Osteoblast (primary cell): ENCODE measurements at regions not wholly inside any gene's neighbourhood (a gene's known extent, or its start where the extent isn't known, plus 50 kb on each side); places are given as distances from the start of the nearest gene placed in this dataset.
"Not testable (repeated sequence)": the region's sequence is repeated elsewhere in the genome, so short reads cannot be mapped to it uniquely, and the experiment has no call there.

Source experiments
- DNase-seq: peaks from one replicate; pipeline ENCODE4 v3.0.0; 2011; ENCODE audit warnings: low spot score, mixed read lengths; ENCODE audit not compliant: insufficient read length; ENCODE audit errors: missing footprints
- H2AFZ ChIP-seq: 2 replicates; pipeline ENCODE4 v1.6.0; 2011; ENCODE audit warnings: mild to moderate bottlenecking, low read length
- H3K27ac ChIP-seq: 2 replicates; pipeline ENCODE4 v1.5.1; 2011; ENCODE audit warnings: mild to moderate bottlenecking, low read depth, low read length, moderate library complexity
- H3K27me3 ChIP-seq: 2 replicates; pipeline ENCODE4 v1.6.0; 2012; ENCODE audit warnings: mild to moderate bottlenecking, control low read depth, inconsistent platforms, low read length, moderate library complexity; ENCODE audit not compliant: insufficient read depth
- H3K36me3 ChIP-seq: 2 replicates; pipeline ENCODE4 v1.5.1; 2011; ENCODE audit warnings: mild to moderate bottlenecking, low read length, control low read depth, moderate library complexity; ENCODE audit not compliant: insufficient read depth
- H3K4me1 ChIP-seq: 2 replicates; pipeline ENCODE4 v1.5.1; 2011; ENCODE audit warnings: mild to moderate bottlenecking, low read length, control low read depth, moderate library complexity; ENCODE audit not compliant: insufficient read depth
- H3K4me2 ChIP-seq: 2 replicates; pipeline ENCODE4 v1.6.0; 2011; ENCODE audit warnings: mild to moderate bottlenecking, low read length; ENCODE audit not compliant: insufficient read depth
- H3K4me3 ChIP-seq: fragments of 200-600 bp; sonication (generic); 3 replicates; pipeline ENCODE4 v1.5.1; 2012; ENCODE audit warnings: mild to moderate bottlenecking, low read length, inconsistent platforms; ENCODE audit not compliant: insufficient read depth
- H3K79me2 ChIP-seq: 2 replicates; pipeline ENCODE4 v1.6.0; 2012; ENCODE audit warnings: mild to moderate bottlenecking, low read length, control low read depth, inconsistent platforms; ENCODE audit not compliant: insufficient read depth
- H3K9me3 ChIP-seq: 2 replicates; pipeline ENCODE4 v1.5.1; 2011; ENCODE audit warnings: low read depth, low read length, control low read depth
- H4K20me1 ChIP-seq: 2 replicates; pipeline ENCODE4 v1.6.0; 2012; ENCODE audit warnings: mild to moderate bottlenecking, low read length, control low read depth; ENCODE audit not compliant: insufficient read depth
- CTCF ChIP-seq: IDR thresholded peaks from 2 replicates; pipeline ENCODE4 v1.5.1; 2011; ENCODE audit warnings: mild to moderate bottlenecking, low read depth, low read length, moderate library complexity; ENCODE audit errors: extremely low read depth

GRCh38 chr10:125238682-125239081, 78.3 kb upstream of the CTBP2 start:
- Histone ChIP-seq H3K4me3 (no peak overlapping the region), H2AFZ (no peak overlapping the region), H3K4me1 (no peaks in the 10 kb centered on the region), H3K79me2 (no peaks in the 10 kb centered on the region), H3K36me3 (no peaks in the 10 kb centered on the region), H3K27ac (no peak overlapping the region), H3K9me3 (no peaks in the 10 kb centered on the region), H3K27me3 (no peaks in the 10 kb centered on the region), H4K20me1 (no peaks in the 10 kb centered on the region), H3K4me2 (no peak overlapping the region)
- TF ChIP-seq CTCF = no peak
- no peak for DNase-seq

GRCh38 chr10:125236091-125236490, 75.7 kb upstream of the CTBP2 start:
- Histone ChIP-seq H3K4me2 (no peak overlapping the region), H3K9me3 (no peaks in the 10 kb centered on the region), H3K27ac (no peak overlapping the region), H3K4me1 (peaks cover 13% of the 10 kb centered on the region), H3K79me2 (no peaks in the 10 kb centered on the region), H4K20me1 (no peaks in the 10 kb centered on the region), H3K27me3 (no peaks in the 10 kb centered on the region), H3K4me3 (no peak overlapping the region), H3K36me3 (no peaks in the 10 kb centered on the region), H2AFZ (no peak overlapping the region)
- DNase-seq = no peak
- no peak for TF ChIP-seq CTCF

GRCh38 chr10:125235093-125236069, 75.0 kb upstream of the CTBP2 start:
- H3K36me3 ChIP-seq = no peaks in the 10 kb centered on the region
- no peak overlapping the region for H3K27ac ChIP-seq
- H3K9me3 ChIP-seq = no peaks in the 10 kb centered on the region
- H4K20me1 ChIP-seq = no peaks in the 10 kb centered on the region
- H3K27me3 ChIP-seq = no peaks in the 10 kb centered on the region
- no peak for TF ChIP-seq CTCF
- no peak overlapping the region for H3K4me2 ChIP-seq
- DNase-seq = no peak
- H3K79me2 ChIP-seq = no peaks in the 10 kb centered on the region
- H3K4me3 ChIP-seq = no peak overlapping the region
- H2AFZ ChIP-seq = no peak overlapping the region
- peaks cover 16% of the 10 kb centered on the region for H3K4me1 ChIP-seq

- not testable (repeated sequence) for DNase-seq, H3K4me3 ChIP-seq, H3K27me3 ChIP-seq, H3K36me3 ChIP-seq, H3K79me2 ChIP-seq, H3K27ac ChIP-seq, H3K4me2 ChIP-seq, H3K9me3 ChIP-seq, H4K20me1 ChIP-seq, H2AFZ ChIP-seq
- peaks cover 16% of the 10 kb centered on the region for H3K4me1 ChIP-seq
Observed at GRCh38 chr10:125234576-125234975, 74.2 kb upstream of the CTBP2 start.
